ENCODE measurements at regions not wholly inside any gene's neighbourhood (a gene's known extent, or its start where the extent isn't known, plus 50 kb on each side); places are given as distances from the start of the nearest gene placed in this dataset.

DNA sequence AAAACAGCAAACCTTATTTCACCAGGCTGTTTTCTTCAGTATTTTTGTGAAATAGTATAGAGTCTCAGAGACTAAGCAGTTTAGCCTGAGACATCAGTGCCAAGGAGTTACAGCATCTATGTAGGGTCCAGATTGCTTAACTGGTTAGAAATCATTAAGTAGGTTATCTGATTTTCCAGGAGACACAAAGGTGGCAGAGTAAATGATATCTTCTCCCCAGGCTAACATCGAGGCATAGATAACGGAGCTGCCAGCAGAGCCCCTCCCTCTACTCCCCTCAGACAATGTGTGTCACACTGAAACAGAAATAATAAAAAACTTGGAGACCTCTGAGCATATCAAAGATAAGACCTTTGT, 473.0 kb upstream of the CITED2 start:
- no peak for DNase-seq (ENCODE audit: low read depth)

DNA sequence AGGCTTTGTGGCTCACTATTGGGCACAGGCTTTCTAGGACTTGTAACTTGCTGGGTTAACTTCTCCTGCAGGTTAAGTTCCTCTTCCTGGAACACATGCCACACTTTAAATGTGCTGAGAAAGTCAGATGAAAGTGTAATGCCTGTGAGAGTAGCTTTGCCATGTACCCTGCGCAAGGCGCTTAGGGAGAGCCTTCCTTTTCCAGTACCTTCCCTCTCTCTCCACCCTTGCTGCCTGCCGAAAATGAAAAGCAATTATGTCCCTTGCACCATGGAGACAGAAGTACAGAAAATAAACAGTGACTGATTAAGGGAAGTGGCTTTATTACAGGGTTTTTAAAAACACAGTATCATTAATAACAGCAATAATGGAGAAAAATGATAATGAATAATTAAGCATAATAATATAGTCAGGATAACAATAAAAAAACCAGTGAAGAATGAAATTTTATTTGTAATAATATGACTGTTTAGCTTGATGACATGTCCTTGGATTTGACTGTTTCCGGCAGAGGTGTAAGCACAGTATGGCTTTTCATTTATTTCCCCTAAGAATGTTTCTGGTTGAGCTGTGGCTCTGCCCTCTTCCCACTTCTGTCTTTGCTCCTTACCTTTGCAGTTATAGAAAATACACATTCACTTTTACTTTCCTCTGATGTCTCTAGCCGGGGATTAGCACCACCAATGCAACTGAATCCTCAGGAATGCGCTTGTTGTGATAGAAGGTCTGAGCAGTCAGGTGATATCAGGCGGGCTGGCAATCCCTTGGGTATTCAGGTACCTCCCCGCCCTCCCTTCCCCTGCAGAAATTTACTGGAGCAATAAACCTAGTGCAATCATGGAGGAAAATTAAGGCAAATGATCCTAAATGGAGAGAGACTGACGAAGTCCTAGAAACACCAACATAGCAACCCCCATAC, 472.3 kb upstream of the CITED2 start:
- no peak for DNase-seq (ENCODE audit: low read depth)

DNA sequence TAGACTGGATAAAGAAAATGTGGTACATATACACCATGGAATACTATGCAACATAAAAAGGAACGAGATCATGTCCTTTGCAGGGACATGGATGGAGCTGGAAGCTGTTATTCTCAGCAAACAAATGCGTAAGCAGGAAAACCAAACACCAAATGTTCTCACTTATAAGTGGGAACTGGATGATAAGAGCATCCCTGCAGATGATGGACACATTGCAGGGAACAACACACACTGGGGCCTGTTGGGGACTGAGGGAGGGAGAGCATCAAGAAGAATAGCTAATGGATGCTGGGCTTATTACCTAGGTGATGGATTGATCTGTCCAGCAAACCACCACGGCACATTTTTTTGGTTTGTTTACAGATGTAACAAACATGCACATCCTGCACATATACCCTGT, 470.5 kb upstream of the CITED2 start:
- DNase-seq (ENCODE audit: low read depth) = no peak

DNA sequence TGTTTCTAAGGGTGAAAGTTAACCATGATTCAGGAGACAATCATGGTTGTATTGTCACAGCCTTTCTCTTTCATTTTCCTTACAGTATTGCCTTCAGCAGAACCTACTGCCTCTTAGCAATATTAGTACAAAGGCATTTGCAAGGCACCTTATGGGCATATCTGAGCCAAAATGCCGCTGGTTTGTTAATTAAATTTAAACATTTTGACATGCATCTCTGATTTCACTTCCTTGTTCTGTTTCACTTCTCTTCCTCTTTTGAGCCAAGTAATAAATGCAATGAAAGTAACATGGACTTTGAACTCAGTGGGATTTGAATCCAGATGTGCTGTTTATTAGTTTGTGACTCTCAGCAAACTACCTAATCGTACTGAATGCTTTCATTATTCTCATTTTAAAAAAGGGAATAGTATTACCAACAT, 467.4 kb upstream of the CITED2 start:
- DNase-seq (ENCODE audit: low read depth) = no peak

DNA sequence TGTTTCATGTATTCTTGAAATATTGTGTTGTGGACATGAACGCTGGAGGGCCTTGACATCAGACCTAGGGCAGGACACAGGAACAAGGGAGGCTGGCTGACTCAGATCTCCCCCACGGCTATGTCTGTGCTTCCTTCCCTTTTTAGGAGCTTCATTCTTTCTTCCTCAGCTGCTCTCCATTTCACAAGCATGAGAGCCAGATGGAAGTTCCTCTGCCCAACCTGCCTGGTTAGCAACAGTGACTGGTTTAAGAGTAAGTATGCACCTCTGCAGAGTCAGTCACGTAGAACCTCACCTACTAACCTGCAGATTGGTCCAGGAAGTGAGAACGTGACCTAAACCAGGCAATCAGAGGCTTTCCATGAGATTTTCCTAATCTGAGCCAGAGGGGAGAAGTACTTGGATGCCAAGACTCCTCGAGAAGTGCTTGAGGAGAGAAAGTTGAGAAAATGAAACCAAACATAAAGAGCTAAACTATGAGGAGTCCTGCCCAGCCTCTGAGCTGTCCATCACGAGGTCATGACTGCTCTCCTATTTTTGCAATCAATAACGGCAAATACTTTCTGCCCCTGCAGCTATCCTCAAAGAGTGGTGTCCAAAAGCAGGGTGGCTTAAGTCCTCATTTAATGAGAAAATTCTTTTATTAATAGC, 465.2 kb upstream of the CITED2 start:
- DNase-seq (ENCODE audit: low read depth) = no peak

DNA sequence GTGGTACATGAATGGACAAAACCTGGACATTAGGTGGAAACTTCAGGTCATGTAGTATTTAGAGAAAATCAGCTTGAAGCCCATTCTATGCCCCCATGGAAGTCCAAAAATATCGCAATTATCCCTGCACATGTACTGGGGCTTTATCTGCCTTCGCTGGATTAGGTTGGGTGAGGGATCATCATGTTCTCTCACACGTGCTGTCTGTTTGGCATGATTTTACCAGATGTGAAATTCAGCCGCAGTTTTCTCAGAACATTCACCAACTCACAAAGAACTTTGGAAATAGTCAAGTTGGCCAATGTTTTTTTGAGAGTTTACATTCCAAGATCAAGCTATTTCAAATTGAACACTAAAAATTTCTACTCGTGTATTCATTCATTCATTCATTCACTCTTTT, 459.8 kb upstream of the CITED2 start:
- DNase-seq (ENCODE audit: low read depth) = no peak

DNA sequence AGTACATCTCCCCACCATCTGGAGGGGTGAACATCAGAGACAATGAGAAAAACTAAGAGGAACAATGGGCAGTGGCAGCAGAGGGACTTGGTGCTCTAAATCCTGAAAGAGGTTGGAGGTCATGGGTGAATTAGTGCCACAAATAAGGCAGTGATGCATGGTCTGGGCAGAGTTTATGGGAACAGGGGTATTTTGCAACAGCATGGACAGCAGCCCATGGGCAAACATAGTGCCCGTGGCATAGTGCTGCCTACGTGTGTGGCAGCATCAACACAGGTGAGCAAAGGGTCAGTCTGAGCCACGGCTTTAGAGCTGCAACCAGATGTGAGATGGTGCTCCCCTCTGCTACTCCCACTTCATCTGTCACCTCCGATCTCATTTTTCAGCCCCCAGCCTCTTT, 459.1 kb upstream of the CITED2 start:
- no peak for DNase-seq (ENCODE audit: low read depth)

DNA sequence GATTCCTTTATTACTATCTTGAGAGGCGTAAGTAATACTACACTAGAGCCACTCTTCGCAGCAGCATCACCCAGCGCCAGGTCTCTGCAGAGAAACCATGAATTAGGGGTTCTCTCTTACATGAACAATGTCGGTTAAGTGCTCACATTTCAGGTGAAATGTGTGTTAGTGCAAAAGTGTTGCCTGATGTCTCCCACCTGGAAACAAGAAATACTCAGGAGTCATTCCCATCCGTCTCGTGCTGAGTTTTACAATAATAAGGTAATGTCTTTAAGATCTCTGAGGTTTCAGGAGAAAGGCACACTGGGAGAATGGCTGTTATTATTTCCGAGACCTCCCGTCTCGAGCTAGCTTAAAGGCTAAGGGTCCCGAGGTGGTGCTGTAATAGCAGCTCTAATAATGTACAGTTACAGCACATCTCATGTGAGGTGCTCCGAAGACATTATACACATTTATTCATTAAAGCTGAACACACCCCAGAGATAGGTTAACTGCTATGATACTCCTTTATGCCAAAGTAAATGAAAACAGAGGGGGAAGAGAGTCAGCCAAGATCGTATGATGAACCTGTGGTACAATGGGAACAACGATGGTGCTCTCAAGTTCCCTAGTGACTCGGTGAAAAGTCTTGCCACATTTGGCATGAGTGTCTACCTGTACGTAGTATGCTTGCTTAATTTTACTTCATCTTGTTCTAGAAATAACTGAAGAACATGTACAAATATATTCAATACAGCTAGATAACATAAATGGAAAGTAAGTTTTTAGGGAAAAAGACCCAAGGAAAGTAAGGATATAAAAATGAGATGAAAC, 458.3 kb upstream of the CITED2 start:
- DNase-seq (ENCODE audit: low read depth) = no peak

DNA sequence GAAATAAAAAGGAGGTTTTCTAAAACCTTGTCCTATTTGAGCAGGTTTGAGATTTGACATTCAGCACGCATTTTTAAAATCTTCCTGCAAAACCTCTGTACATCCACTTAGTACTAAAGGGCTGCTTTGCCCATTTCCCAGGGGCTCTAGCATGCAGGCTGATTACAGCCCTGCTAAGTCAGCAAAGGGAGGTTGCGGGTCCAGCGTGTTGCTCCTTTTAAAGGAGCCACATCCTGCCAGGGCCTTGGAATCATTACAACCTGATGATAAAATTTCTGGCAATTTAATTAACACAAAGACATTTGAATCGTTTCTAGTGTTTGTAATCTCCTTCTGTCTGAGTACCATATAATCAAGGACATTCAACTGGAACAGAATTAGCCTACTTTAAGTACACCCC, 455.1 kb upstream of the CITED2 start:
- no peak for DNase-seq (ENCODE audit: low read depth)

DNA sequence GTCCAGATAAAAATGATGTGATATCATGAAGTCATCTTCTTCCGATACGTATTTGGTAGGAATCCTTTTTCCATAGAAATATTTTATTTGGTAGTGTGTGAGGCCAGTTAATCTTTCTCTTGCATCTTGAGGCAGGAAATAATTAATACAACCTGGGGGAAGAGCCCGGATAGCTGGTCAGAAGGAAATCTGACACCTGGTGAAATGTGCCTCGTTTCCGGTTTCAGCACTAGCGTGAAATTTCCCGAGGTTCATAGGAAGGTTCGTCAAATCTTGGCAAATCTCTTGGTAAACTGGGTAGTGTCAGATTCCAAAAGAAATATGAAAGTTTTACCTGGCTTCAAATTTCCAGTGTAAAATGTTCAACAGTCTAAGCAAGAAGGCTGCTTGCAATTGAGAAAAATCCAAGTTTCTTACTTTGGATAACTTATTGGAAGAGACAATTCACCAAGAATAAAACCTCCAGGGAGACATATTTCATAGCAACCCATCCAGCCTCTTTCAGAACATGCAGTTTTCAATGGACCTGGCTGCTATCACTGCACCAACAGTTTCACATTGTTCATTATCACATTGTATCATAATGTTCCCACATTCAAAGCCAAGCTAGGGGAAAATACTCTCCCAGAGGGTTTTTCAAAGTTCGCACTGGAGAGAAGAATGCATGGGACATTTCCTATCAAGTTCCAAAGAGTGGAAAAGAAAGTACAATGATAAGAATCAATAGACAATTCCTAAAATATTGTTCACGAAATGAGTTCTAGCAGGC, 454.5 kb upstream of the CITED2 start:
- no peak for DNase-seq (ENCODE audit: low read depth)

DNA sequence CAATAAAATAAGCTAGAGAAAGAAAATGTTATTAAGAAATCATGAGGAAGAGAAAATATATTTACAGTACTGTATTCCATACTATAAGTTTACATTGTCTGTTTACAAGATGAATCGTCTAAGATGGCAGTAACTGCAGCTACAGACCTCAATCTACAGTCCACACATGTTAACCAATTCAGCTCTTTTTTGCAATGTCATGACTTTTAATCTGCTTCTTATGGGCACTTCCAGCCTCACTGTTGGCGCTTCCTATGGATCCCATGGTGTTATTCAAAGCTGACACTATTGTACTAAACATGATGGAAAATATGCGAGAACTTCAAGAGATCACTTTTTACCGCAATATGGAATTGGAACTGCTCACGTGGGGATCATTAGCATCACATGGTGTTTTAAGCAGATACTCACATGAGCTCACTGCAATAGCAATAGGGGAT, 451.5 kb upstream of the CITED2 start:
- DNase-seq (ENCODE audit: low read depth) = no peak

DNA sequence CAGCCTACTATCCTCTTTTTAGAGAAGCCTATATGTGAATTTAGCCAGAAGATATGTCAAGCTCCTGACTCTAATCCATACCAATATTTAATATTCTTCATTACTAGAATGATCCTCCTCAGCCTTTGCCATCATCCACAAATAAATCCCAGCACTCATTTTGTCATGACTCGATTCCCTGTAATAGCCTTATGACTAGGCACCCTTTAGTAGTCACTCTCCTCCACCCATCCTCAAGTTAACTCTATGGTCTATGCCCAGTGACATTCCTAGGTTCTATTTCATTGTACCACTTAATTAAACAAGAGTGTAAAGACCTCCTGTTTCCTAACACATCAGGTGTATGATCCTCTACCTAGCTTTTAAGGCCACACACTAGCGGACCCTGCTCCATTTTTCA, 450.4 kb upstream of the CITED2 start:
- no peak for DNase-seq (ENCODE audit: low read depth)

DNA sequence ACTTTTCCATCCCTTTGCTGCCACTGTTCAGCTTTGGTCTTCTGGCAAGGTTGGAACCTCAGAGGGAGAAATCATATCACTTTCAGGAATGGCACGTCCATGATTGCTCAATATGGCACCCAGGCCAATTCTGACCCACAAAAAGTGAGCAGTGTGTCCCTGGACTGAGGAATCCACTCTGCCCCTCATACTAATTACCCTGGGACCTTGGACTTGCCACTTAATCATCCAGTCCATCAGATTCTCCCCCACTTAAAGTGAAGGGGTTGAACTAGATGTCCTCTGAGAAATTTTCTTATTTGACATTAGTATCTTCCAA, 449.3 kb upstream of the CITED2 start:
- no peak for DNase-seq (ENCODE audit: low read depth)

DNA sequence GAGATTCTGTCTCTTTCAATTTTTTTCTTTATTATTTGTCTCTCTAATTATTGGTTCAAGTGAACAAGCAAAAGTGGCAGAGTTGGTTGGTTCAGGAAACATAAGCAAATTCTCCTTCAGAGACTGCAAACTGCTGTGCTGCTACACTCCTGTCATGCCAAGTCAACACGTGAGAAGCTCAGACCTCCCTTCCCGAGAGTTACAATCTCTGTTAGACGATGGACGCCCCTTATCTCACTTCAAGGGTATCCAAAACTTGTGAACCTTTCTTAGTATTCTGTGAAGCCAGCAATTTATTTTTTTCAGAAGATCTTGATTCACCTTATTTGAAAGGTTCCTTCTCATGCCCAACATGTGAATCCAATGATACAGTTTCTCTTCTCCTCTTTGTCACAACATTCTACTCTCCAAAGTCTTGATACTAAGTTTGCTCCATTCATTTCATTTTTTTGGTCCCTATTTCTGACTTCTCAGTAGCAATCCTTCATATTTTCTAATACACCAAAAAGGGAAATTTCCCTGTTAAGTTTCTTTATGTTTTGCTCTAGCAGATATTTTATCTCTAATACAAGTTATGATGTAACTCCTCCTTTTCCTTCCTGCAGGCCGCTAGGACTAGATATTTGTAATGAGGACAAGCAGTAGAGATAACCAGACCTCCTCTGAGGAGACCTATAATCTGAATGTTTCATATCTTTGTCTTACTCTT, 448.8 kb upstream of the CITED2 start:
- no peak for DNase-seq (ENCODE audit: low read depth)

DNA sequence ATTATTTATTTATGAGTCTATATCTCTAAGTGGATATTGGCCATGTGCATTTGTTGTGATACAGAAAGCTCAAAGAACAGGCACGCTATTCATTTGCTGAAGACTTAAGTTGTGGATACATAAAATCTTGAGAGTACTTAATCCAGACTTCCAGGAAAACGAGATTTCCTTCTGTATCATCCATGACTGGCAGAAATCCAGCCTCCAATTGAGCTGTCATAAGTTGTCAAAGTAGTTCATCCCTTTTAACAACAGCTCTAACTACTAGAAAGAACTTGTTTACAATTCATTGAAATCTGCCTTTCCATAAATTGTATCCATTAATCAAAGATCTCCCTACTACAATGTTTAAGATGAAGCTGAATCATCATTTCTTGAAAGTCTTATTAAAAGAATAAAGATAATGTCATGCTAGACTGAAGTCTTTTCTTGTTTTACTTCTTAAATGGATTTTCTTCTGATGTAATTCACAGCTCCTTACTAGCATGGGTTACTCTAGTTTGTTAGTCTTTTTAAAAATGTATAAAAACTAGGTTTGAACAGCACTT, 447.3 kb upstream of the CITED2 start:
- DNase-seq (ENCODE audit: low read depth) = no peak

DNA sequence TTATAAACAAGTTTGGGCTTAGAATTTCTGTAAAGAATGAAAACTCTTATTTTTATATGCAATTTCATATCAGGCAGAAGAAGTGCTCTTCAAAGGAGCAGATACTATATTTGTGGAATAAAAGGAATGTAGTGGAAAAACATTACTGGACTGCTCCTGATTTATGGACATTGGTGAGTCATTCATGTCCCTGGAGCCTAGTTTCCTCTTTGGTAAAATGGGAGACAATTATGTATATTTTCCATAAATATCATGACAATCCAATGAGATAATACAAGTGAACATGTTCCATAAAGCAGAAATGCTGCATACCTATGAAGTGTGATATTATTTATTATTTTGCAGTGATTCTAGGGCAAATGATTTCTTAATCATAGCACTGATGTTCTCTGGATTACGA, 445.8 kb upstream of the CITED2 start:
- no peak for DNase-seq (ENCODE audit: low read depth)

DNA sequence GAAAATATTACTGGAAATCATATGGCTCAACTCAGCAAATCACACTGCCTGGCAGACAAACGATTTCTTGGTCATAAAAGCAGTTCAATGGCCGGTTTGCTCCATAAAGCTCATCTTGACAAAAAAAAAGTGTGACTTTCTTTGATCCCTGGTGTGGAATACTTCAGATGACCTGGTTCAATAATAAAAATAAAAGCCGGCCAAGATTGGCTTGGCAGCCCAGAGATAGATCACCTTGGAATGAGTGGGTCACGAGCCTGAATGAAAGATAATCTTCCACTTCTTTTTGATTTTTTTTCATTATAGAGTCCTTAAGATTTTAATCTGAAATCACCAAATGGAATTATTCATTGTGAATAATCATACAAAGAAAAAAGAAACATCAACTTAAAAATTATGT, 445.3 kb upstream of the CITED2 start:
- DNase-seq (ENCODE audit: low read depth) = no peak

DNA sequence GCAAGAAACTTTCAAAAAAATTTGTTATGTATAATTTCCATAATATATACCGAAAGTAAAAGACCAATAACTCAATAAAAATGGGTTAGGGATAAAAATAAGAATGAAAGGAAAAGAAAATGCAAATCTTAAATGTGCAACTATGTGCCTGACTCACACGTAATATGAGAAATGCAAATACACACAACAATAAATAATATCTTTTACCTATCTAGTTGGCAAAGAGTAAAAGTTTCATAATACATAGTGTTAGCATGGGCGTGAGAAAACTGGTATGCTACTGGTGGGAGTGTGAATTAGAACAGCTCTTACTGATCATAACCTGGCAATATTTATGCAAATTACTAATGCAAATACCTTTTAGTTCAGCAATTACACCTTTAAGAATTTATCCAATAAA, 438.5 kb upstream of the CITED2 start:
- DNase-seq (ENCODE audit: low read depth) = no peak

DNA sequence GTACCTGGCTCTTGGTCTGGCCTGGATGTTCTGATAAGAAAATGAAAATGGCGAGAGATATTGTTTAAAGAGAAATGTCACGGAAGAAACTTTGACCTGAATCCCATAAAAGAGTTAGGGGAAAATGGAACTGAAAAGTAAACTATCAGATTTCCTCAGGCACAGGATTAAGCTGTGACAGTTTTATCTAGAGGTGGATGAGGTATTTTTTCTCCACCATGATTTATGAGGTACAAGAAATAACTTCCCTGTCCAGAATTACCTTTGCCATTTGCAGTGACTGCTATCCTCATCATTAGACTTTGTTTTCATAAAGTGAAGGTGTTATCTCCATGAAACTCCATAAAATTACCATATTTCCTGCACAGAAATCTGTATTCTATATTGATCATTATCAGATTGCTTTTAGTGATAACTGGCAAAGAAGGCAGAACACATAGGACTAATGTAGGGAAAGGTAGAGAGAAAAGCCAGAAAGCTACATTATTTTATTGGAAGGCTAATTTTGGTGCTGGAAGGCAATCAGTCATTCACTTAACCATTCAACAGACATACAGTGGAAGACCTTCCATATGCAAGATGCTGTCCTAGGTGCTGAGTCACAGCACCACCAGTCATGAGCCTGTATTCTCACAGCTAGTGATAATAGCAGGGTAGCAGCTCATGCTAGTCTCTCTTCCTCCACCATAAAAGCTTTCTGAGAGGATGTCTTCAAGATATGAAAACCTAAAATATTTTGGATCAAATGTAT, 427.3 kb upstream of the CITED2 start:
- DNase-seq (ENCODE audit: low read depth) = no peak

DNA sequence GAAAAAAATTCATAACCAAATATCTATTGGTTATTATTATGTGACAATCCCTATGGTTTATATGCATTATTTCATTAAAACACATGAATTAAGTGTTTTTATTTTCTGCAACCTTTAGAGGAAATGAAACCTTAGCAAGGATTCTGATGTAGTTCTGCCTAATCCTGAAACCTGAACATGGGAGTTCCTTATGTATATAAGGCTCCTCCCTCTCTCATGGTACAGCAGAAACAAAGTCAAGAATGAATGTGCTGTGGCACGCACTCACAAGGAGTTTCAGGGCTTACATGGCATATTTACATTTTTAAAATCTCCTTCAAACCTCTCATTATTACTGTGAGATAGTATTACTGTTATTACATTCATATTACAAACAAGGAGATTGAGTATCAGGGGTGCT, 426.4 kb upstream of the CITED2 start:
- no peak for DNase-seq (ENCODE audit: low read depth)

DNA sequence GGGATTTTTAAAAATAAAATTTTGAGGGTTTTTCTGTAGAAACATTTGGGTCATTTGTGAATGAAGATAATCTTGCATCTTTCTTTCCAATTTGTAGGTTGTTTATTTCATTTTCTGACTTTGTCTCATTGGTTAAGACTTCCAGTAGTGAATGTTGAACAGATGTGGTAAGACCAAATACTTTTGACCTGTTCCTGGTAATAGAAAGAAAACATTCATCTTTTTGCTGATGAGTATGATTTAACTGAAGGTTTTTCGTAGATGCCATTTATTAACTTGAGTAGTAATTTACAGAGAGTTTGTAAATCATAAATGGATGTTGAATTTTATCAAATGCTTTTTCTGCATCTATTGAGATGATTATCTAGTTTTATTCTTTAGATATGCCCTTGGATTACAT, 416.1 kb upstream of the CITED2 start:
- DNase-seq (ENCODE audit: low read depth) = no peak
